GM18508 (cell line): ENCODE measurements at regions not wholly inside any gene's neighbourhood (a gene's known extent, or its start where the extent isn't known, plus 50 kb on each side); places are given as distances from the start of the nearest gene placed in this dataset.
"Not testable (repeated sequence)": the region's sequence is repeated elsewhere in the genome, so short reads cannot be mapped to it uniquely, and the experiment has no call there.

ENCODE experiments used
- ATAC-seq: cut with Tn5 transposase; IDR thresholded peaks from one replicate; pipeline ENCODE4 v1.9.1; 2021; ENCODE audit warnings: moderate number of reproducible peaks; ENCODE audit not compliant: insufficient read depth, unreplicated experiment

GRCh38 chr2:38454081-38454480, 77.0 kb upstream of the ATL2 start:
- ATAC-seq: no peak

- not testable (repeated sequence) for ATAC-seq
Measured at GRCh38 chr2:38451778-38452177, 74.7 kb upstream of the ATL2 start.

- no peak for ATAC-seq
Measured at GRCh38 chr2:38450509-38450908, 73.4 kb upstream of the ATL2 start.

- ATAC-seq: no peak
Measured at GRCh38 chr2:38448692-38449410, 71.8 kb upstream of the ATL2 start.

GRCh38 chr2:38446906-38447561, 70.0 kb upstream of the ATL2 start:
- no peak for ATAC-seq

GRCh38 chr2:38446418-38446817, 69.3 kb upstream of the ATL2 start:
- no peak for ATAC-seq

GRCh38 chr2:38444247-38444646, 67.2 kb upstream of the ATL2 start:
- no peak for ATAC-seq

GRCh38 chr2:38442643-38443541, 65.8 kb upstream of the ATL2 start:
- no peak for ATAC-seq

GRCh38 chr2:38441346-38441745, 64.3 kb upstream of the ATL2 start:
- no peak for ATAC-seq

- ATAC-seq: no peak
Measured at GRCh38 chr2:38440655-38441054, 63.6 kb upstream of the ATL2 start.

- no peak for ATAC-seq
Measured at GRCh38 chr2:38439863-38440262, 62.8 kb upstream of the ATL2 start.

- ATAC-seq: peak; percentile 64
Measured at GRCh38 chr2:38438883-38439612, 62.0 kb upstream of the ATL2 start.

- ATAC-seq: no peak
Measured at GRCh38 chr2:38438133-38438882, 61.2 kb upstream of the ATL2 start.

- ATAC-seq: no peak
Measured at GRCh38 chr2:38436227-38436664, 59.2 kb upstream of the ATL2 start.

GRCh38 chr2:38435775-38436174, 58.7 kb upstream of the ATL2 start:
- ATAC-seq: no peak

GRCh38 chr2:38434595-38434994, 57.5 kb upstream of the ATL2 start:
- no peak for ATAC-seq

GRCh38 chr2:38433607-38433975, 56.5 kb upstream of the ATL2 start:
- no peak for ATAC-seq

- no peak for ATAC-seq
Measured at GRCh38 chr2:38432820-38433606, 55.9 kb upstream of the ATL2 start.
